HCT116 (cell line): ENCODE measurements at regions not wholly inside any gene's neighbourhood (a gene's known extent, or its start where the extent isn't known, plus 50 kb on each side); places are given as distances from the start of the nearest gene placed in this dataset.

Experiments
- ATAC-seq: fragments of 200-7000 bp; cut with Tn5 transposase; 2 replicates; pipeline ENCODE4 v1.9.1; 2020; ENCODE audit warnings: mild to moderate bottlenecking, moderate library complexity
- BruUV-seq: library from RNA; stranded (reverse); fragments of 400-500 nt; replicated peaks from 2 replicates; lab custom pipeline; 2021; lab: Mats Ljungman, UMichigan
- CTCF ChIA-PET: fragments of 300-600 bp; sonication (Branson Sonifier 250); formaldehyde crosslinking; loops from one replicate; lab custom pipeline; 2021; ENCODE audit warnings: antibody characterized with exemption; lab: Charles Lee
- POLR2A ChIA-PET: fragments of 300-600, 350-600 bp; sonication (Branson Sonifier 250); formaldehyde crosslinking; loops from one replicate; lab custom pipeline; 2021; ENCODE audit warnings: antibody characterized with exemption; lab: Charles Lee
- RAD21 ChIA-PET, 2 experiments: fragments of 300-600 bp; sonication (Branson Sonifier 250); formaldehyde crosslinking; loops; one replicate each; lab custom pipeline; 2023; ENCODE audit warnings: low total read pairs in 2 of 2; ENCODE audit not compliant: uncharacterized antibody in 2 of 2, unreplicated experiment in 2 of 2, low non-redundant PET in 1 of 2; lab: Charles Lee
- DNase-seq: peaks from one replicate; pipeline ENCODE4 v3.0.0-alpha.2; 2010; ENCODE audit warnings: low read depth, low spot score
- H2AFZ ChIP-seq: fragments of 200-600 bp; shearing (Covaris generic), sonication (generic); 2 replicates; pipeline ENCODE4 v1.6.1; 2017; ENCODE audit warnings: low read depth, mixed run types, mixed read lengths, antibody characterized with exemption, low read length; ENCODE audit not compliant: poor library complexity, severe bottlenecking
- H3K27ac ChIP-seq: 2 replicates; pipeline ENCODE4 v1.5.1; 2012; ENCODE audit warnings: low read depth, low read length
- H3K27me3 ChIP-seq: fragments of 200-600 bp; sonication (generic); 2 replicates; pipeline ENCODE4 v1.6.1; 2016; ENCODE audit warnings: mixed run types, low read length, mixed read lengths; ENCODE audit not compliant: insufficient read depth
- H3K36me3 ChIP-seq, 2 experiments: fragments of 200-500 bp in 1 of 2; fragments of 200-600 bp in 1 of 2; sonication (Bioruptor generic) in 1 of 2; sonication (generic) in 1 of 2; 2 replicates each; pipeline versions ENCODE4 v1.5.1 to v1.6.1; 2014 to 2016; ENCODE audit warnings: low read length in 2 of 2, inconsistent platforms in 1 of 2, mixed read lengths in 1 of 2, mixed run types in 1 of 2; ENCODE audit not compliant: insufficient read depth in 2 of 2, control insufficient read depth in 1 of 2
- H3K4me1 ChIP-seq, 2 experiments: fragments of 200-600 bp in 1 of 2; sonication (generic) in 1 of 2; 2 replicates each; pipeline versions ENCODE4 v1.5.1 to v1.6.1; 2012 to 2017; ENCODE audit warnings: low read length in 2 of 2, inconsistent platforms in 1 of 2, mild to moderate bottlenecking in 1 of 2, mixed read lengths in 1 of 2, mixed run types in 1 of 2, moderate library complexity in 1 of 2; ENCODE audit not compliant: insufficient read depth in 2 of 2, control insufficient read depth in 1 of 2
- H3K4me2 ChIP-seq: fragments of 200-600 bp; sonication (generic); 2 replicates; pipeline ENCODE4 v1.6.1; 2017; ENCODE audit warnings: mixed run types, low read length, mixed read lengths
- H3K4me3 ChIP-seq, 2 experiments: fragments of 200-600 bp in 1 of 2; sonication (generic) in 1 of 2; replicated peaks in 1 of 2; 2 replicates each; pipeline ENCODE4 v1.5.1; 2011 to 2016; ENCODE audit warnings: low read length in 2 of 2, control low read depth in 1 of 2, low read depth in 1 of 2, mild to moderate bottlenecking in 1 of 2, mixed read lengths in 1 of 2, mixed run types in 1 of 2
- H3K79me2 ChIP-seq: fragments of 200-600 bp; sonication (generic); 2 replicates; pipeline ENCODE4 v1.6.1; 2017; ENCODE audit warnings: mild to moderate bottlenecking, mixed run types, low read length, moderate library complexity, mixed read lengths; ENCODE audit not compliant: insufficient read depth
- H3K9ac ChIP-seq: fragments of 200-600 bp; sonication (generic); 2 replicates; pipeline ENCODE4 v1.6.1; 2016; ENCODE audit warnings: low read length, mixed read lengths
- H3K9me2 ChIP-seq: fragments of 200-600 bp; sonication (generic), shearing (Covaris generic); 2 replicates; pipeline ENCODE4 v1.6.1; 2017; ENCODE audit warnings: mixed run types, mild to moderate bottlenecking, moderate library complexity; ENCODE audit not compliant: insufficient read depth
- H3K9me3 ChIP-seq, 2 experiments: fragments of 200-500 bp in 1 of 2; fragments of 200-600 bp in 1 of 2; sonication (Bioruptor generic) in 1 of 2; sonication (generic) in 1 of 2; 2 replicates each; pipeline ENCODE4 v1.6.1; 2014 to 2017; ENCODE audit warnings: low read length in 2 of 2, mixed read lengths in 2 of 2, inconsistent platforms in 1 of 2, low read depth in 1 of 2, mild to moderate bottlenecking in 1 of 2, mixed run types in 1 of 2, moderate library complexity in 1 of 2; ENCODE audit not compliant: control insufficient read depth in 1 of 2, insufficient read depth in 1 of 2
- H4K20me1 ChIP-seq: fragments of 200-600 bp; sonication (generic), shearing (Covaris generic); 2 replicates; pipeline ENCODE4 v1.6.1; 2017; ENCODE audit warnings: mixed run types, mild to moderate bottlenecking, moderate library complexity; ENCODE audit not compliant: insufficient read depth
- CEBPB ChIP-seq: IDR thresholded peaks from 2 replicates; pipeline ENCODE4 v1.6.1; 2012; ENCODE audit warnings: low read depth
- EZH2 ChIP-seq: fragments of 200-600 bp; sonication (generic); IDR thresholded peaks from 2 replicates; pipeline ENCODE4 v1.6.1; 2017; ENCODE audit warnings: antibody characterized with exemption, mixed run types
- JUND ChIP-seq: IDR thresholded peaks from 2 replicates; pipeline ENCODE4 v1.6.1; 2012
- SIN3A ChIP-seq: IDR thresholded peaks from 2 replicates; pipeline ENCODE4 v1.6.1; 2012; ENCODE audit warnings: low read depth
- ZNF274 ChIP-seq: fragments of 200-500 bp; sonication (Bioruptor generic); IDR thresholded peaks from 2 replicates; pipeline ENCODE4 v1.6.1; 2014; ENCODE audit warnings: mild to moderate bottlenecking, low read depth, low read length, inconsistent platforms
- intact Hi-C: fragments of 100-400 bp; cut with micrococcal nuclease; formaldehyde crosslinking; loops from 2 replicates; pipeline ENCODE4 v1.10.0; 2022
- TF ChIP-seq, protein P1 (sequence below): IDR thresholded peaks from 2 replicates; pipeline ENCODE4 v1.6.1; 2012; ENCODE audit warnings: low read depth

DNA sequence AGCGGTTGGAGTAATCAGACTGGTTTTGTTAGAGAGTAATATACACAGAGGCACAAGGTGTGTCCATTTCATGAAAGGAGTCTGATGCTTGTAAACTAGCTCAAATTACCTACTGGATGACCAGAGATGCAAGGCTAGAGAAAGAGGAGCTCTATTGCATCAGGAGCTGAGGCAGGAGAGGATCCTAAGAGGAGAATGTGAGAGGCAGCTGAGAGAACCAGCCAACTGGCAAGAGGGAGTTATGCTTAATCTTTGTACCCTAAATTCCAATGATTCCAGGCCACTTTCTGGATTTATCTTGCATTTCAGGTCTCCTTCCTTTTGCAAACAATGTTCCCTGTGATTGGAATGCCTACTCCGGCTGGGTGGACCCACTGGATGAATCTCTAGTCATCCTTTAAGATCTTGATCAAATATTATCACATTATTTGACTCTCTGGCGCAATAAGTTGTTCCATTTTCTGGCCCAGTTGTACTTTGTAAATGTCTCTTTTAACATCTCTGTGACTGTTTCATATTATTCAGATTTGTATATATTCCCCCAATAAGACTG lies 57.5 kb upstream of the PTPN12 start:
- no TSS peak for BruUV-seq
- Histone ChIP-seq H3K4me1 (no peaks in the 10 kb centered on the region), H3K9me2 (no peaks in the 10 kb centered on the region), H3K4me3 (no peak overlapping the region), H3K79me2 (no peaks in the 10 kb centered on the region), H3K27ac (no peak overlapping the region), H2AFZ (no peak overlapping the region), H3K4me2 (no peak overlapping the region), H3K9me3 (no peaks in the 10 kb centered on the region), H3K36me3 (no peaks in the 10 kb centered on the region), H3K27me3 (no peaks in the 10 kb centered on the region), H4K20me1 (no peaks in the 10 kb centered on the region), H3K9ac (no peak overlapping the region)
- RAD21 ChIA-PET, result no interaction called here
- CTCF ChIA-PET, result no interaction called here
- TF ChIP-seq CEBPB, result 0 out of 2 replicates have a peak, but pooled peaks have one; percentile 23
- no peak for TF ChIP-seq EZH2
- POLR2A ChIA-PET, result no interaction called here
- intact Hi-C loops, result no loop called here
- DNase-seq (no peak), ATAC-seq (no peak)

DNA sequence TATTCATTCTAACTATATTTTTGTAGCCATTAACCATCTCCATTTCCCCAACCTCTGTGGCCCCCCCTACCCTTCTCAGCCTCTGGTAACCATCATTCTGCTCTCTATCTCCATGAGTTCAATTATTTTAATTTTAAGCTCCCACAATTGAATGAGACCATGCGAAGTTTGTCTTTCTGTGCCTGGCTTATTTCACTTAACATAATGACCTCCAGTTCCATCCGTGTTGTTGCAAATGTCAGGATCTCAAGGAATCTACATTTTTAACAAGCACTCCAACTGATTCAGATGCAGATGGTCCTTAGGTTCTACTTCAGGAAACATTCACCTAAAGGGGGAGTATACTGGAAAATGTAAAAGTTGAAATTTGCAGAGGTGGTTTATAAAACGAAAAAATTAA lies 60.2 kb upstream of the PTPN12 start:
- H3K4me2 ChIP-seq, result no peak overlapping the region
- H3K9me3 ChIP-seq, result no peaks in the 10 kb centered on the region
- intact Hi-C loops, result no loop called here
- H3K4me3 ChIP-seq, result no peak overlapping the region
- ChIA-PET POLR2A (no interaction called here), RAD21 (no interaction called here), CTCF (no interaction called here)
- no peak overlapping the region for H3K9ac ChIP-seq
- H2AFZ ChIP-seq, result peak overlapping the region; percentile 32
- ATAC-seq (no peak), DNase-seq (no peak)
- H3K36me3 ChIP-seq, result no peaks in the 10 kb centered on the region
- no peak overlapping the region for H3K27ac ChIP-seq
- no peaks in the 10 kb centered on the region for H3K79me2 ChIP-seq
- BruUV-seq, result no TSS peak
- H3K4me1 ChIP-seq, result no peaks in the 10 kb centered on the region
- no peaks in the 10 kb centered on the region for H3K9me2 ChIP-seq
- H3K27me3 ChIP-seq, result no peaks in the 10 kb centered on the region
- no peak for TF ChIP-seq SIN3A
- no peak for TF ChIP-seq ZNF274
- TF ChIP-seq, protein P1, sequence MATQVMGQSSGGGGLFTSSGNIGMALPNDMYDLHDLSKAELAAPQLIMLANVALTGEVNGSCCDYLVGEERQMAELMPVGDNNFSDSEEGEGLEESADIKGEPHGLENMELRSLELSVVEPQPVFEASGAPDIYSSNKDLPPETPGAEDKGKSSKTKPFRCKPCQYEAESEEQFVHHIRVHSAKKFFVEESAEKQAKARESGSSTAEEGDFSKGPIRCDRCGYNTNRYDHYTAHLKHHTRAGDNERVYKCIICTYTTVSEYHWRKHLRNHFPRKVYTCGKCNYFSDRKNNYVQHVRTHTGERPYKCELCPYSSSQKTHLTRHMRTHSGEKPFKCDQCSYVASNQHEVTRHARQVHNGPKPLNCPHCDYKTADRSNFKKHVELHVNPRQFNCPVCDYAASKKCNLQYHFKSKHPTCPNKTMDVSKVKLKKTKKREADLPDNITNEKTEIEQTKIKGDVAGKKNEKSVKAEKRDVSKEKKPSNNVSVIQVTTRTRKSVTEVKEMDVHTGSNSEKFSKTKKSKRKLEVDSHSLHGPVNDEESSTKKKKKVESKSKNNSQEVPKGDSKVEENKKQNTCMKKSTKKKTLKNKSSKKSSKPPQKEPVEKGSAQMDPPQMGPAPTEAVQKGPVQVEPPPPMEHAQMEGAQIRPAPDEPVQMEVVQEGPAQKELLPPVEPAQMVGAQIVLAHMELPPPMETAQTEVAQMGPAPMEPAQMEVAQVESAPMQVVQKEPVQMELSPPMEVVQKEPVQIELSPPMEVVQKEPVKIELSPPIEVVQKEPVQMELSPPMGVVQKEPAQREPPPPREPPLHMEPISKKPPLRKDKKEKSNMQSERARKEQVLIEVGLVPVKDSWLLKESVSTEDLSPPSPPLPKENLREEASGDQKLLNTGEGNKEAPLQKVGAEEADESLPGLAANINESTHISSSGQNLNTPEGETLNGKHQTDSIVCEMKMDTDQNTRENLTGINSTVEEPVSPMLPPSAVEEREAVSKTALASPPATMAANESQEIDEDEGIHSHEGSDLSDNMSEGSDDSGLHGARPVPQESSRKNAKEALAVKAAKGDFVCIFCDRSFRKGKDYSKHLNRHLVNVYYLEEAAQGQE, result no peak
- TF ChIP-seq CEBPB, result no peak
- TF ChIP-seq JUND, result no peak
- no peaks in the 10 kb centered on the region for H4K20me1 ChIP-seq
